ENCODE measurements at regions not wholly inside any gene's neighbourhood (a gene's known extent, or its start where the extent isn't known, plus 50 kb on each side); places are given as distances from the start of the nearest gene placed in this dataset.

DNA sequence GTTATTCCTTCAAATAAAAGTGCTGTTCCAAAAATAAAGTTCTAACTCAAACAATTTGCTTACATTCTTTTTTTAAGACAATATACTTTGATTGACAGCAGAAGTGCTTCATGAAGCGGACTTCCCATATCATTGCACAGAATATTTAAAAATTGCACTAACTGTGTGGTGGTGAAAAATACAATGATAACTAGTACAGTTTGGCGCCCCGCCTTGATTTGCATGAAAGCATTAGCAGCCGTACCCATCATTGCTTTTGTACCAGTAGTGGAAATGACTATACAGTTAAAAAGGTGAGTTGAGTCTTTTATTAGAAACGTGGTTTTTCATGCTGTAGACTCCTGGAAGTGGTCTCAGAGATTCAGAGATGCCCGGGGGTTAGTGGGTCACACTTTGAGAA lies 69.5 kb upstream of the MAP3K1 start:
- TF ChIP-seq, protein P1, sequence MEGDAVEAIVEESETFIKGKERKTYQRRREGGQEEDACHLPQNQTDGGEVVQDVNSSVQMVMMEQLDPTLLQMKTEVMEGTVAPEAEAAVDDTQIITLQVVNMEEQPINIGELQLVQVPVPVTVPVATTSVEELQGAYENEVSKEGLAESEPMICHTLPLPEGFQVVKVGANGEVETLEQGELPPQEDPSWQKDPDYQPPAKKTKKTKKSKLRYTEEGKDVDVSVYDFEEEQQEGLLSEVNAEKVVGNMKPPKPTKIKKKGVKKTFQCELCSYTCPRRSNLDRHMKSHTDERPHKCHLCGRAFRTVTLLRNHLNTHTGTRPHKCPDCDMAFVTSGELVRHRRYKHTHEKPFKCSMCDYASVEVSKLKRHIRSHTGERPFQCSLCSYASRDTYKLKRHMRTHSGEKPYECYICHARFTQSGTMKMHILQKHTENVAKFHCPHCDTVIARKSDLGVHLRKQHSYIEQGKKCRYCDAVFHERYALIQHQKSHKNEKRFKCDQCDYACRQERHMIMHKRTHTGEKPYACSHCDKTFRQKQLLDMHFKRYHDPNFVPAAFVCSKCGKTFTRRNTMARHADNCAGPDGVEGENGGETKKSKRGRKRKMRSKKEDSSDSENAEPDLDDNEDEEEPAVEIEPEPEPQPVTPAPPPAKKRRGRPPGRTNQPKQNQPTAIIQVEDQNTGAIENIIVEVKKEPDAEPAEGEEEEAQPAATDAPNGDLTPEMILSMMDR (IDR thresholded peaks at IDR 0.05; ENCODE audit: insufficient read depth, low read length, poor library complexity, severe bottlenecking) = no peak
- no peaks in the 10 kb centered on the region for H3K27me3 ChIP-seq (ENCODE audit: control insufficient read depth, insufficient read depth, low read length)

DNA sequence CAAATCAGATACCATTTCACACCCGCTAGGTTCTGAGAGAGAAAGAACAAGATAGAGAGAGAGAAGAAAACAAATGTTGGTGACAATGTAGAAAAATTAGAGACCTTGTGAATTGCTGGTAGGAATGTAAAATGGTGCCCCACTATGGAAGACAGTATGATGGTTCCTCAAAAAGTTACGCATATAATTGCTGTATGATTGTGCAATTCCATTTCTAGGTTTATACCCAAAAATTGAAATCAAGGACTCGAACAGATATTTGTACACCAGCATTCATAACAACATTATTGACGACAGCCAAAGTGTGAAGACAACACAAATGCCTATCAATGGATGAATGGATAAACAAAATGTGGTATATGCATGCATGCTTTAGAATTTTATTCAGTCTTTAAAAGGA lies 74.5 kb upstream of the MAP3K1 start:
- no peak for DNase-seq (ENCODE audit: low read depth)
- H3K27me3 ChIP-seq (ENCODE audit: control insufficient read depth, insufficient read depth, low read length) = no peaks in the 10 kb centered on the region
- TF ChIP-seq, protein P1 (IDR thresholded peaks at IDR 0.05; ENCODE audit: insufficient read depth, low read length, poor library complexity, severe bottlenecking) = no peak

More for the DNA sequence above, 69.5 kb upstream of the MAP3K1 start:
- Histone ChIP-seq H3K36me3 (ENCODE audit: control insufficient read depth, insufficient read depth, low read length) (no peaks in the 10 kb centered on the region), H3K4me3 (ENCODE audit: low read depth, low read length) (no peak overlapping the region)
- DNase-seq (ENCODE audit: low read depth) = no peak

DNA sequence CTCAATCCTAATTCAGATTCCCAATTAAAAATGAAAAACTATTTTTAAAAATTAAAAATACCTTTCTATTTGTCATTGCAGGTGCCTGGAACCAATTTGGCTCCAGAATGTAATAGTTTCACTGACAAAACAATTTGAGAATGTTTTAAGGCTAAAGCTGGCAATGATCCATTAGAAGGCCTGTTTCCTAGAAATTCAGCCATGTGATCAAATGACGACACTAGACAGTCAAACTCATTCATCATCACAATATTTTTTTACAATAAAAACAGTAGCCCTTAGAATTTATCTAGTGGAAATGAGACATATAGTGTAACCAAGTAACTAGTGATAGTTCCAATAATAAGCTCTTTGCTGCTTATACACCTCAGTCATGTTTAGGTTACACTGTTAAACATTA lies 75.4 kb upstream of the MAP3K1 start:
- no peak overlapping the region for H3K4me3 ChIP-seq (ENCODE audit: low read depth, low read length)
- no peak for DNase-seq (ENCODE audit: low read depth)

More for the DNA sequence above, 74.5 kb upstream of the MAP3K1 start:
- Histone ChIP-seq H3K36me3 (ENCODE audit: control insufficient read depth, insufficient read depth, low read length) (no peaks in the 10 kb centered on the region), H3K4me3 (ENCODE audit: low read depth, low read length) (no peak overlapping the region)

DNA sequence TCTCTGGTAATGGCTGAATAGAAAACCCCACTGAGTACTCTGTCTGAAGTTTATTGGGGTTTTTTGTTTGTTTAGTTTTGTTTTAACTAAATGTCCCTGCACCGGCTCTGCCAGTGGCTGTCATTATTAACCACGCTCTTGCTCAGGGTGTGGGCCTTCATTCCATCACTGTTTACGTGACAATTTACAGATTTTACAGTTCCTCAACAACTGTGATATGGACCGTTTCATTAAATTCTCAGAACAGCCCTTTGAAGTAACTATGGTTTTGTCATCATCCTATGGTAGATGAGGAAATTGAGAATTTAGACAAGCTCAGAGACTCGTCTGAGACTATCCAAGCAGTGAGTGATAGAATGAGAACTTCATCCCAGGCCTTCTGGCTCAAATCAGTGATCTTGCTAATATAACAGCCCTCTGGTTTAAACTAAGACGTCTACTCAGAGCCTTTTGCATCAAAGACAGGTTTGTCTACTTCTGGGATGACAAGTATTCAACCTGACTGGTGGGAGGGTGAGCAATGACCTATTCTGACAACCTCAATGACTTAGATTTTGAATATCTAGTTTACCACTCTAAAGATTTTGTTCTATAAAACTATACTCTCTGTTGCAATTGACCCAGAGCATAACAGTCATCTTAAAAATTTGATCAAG lies 77.3 kb upstream of the MAP3K1 start:
- H3K4me3 ChIP-seq (ENCODE audit: low read depth, low read length) = no peak overlapping the region
- no peak for DNase-seq (ENCODE audit: low read depth)
- TF ChIP-seq, protein P1 (IDR thresholded peaks at IDR 0.05; ENCODE audit: insufficient read depth, low read length, poor library complexity, severe bottlenecking) = no peak
- H3K27me3 ChIP-seq (ENCODE audit: control insufficient read depth, insufficient read depth, low read length) = no peaks in the 10 kb centered on the region
- no peaks in the 10 kb centered on the region for H3K36me3 ChIP-seq (ENCODE audit: control insufficient read depth, insufficient read depth, low read length)

More for the DNA sequence above, 75.4 kb upstream of the MAP3K1 start:
- no peaks in the 10 kb centered on the region for H3K36me3 ChIP-seq (ENCODE audit: control insufficient read depth, insufficient read depth, low read length)
- H3K27me3 ChIP-seq (ENCODE audit: control insufficient read depth, insufficient read depth, low read length) = no peaks in the 10 kb centered on the region
- TF ChIP-seq, protein P1 (IDR thresholded peaks at IDR 0.05; ENCODE audit: insufficient read depth, low read length, poor library complexity, severe bottlenecking) = no peak

DNA sequence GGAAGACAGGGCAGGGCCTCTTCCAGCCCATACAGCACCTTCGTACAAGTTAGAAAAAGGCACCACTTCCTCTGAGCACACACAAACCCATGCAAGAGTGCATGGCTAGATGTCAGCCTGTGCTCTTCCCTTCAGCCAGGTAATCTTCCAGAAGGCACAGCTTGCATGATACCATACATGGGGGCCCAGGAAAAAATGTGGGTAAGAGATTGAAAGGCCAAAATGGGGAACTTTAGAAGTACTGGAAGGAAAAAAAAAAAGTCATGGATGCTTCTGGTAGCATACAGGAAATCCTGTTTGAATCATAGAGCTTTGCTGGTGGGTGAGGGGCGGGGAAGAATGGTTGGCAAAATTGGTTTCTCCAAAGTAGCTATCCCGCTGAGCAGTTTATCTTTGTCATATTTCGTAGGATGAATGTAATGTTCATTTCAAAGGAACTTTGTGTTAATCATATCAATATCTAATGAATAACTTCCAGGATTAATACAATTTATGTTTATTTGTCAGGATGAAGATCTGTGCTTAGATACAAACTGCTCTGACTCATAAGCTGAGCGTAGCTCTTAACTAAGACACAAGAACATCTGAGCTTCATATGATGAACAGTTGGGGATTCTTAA lies 78.2 kb upstream of the MAP3K1 start:
- TF ChIP-seq, protein P1 (IDR thresholded peaks at IDR 0.05; ENCODE audit: insufficient read depth, low read length, poor library complexity, severe bottlenecking) = no peak
- no peak for DNase-seq (ENCODE audit: low read depth)
- Histone ChIP-seq H3K27me3 (ENCODE audit: control insufficient read depth, insufficient read depth, low read length) (no peaks in the 10 kb centered on the region), H3K4me3 (ENCODE audit: low read depth, low read length) (no peak overlapping the region), H3K36me3 (ENCODE audit: control insufficient read depth, insufficient read depth, low read length) (no peaks in the 10 kb centered on the region)
